SU-DHL-6 (cell line): ENCODE measurements at regions not wholly inside any gene's neighbourhood (a gene's known extent, or its start where the extent isn't known, plus 50 kb on each side); places are given as distances from the start of the nearest gene placed in this dataset.

ENCODE experiments used
- H2AFZ ChIP-seq: fragments of 200-600 bp; sonication (generic); 2 replicates; pipeline ENCODE4 v1.6.1; 2014; ENCODE audit warnings: low read depth, mild to moderate bottlenecking, moderate library complexity, mixed read lengths, antibody characterized with exemption, low read length; ENCODE audit not compliant: severe bottlenecking
- H3F3A ChIP-seq: fragments of 200-600 bp; shearing (Covaris generic); 2 replicates; pipeline ENCODE4 v1.6.0; 2016; ENCODE audit warnings: antibody characterized with exemption, mild to moderate bottlenecking; ENCODE audit not compliant: insufficient read depth
- H3K27ac ChIP-seq: fragments of 200-600 bp; sonication (generic); 2 replicates; pipeline ENCODE4 v1.5.1; 2016; ENCODE audit warnings: low read depth, mild to moderate bottlenecking, low read length, moderate library complexity, mixed read lengths
- H3K27me3 ChIP-seq: fragments of 200-600 bp; sonication (generic), shearing (Covaris generic); 2 replicates; pipeline ENCODE4 v1.6.0; 2014; ENCODE audit warnings: mild to moderate bottlenecking, low read length
- H3K36me3 ChIP-seq: fragments of 200-600 bp; sonication (generic); 2 replicates; pipeline ENCODE4 v1.6.1; 2014; ENCODE audit warnings: mild to moderate bottlenecking, low read length, mixed read lengths
- H3K4me2 ChIP-seq: fragments of 300-600, 200-600 bp; shearing (Covaris generic), sonication (generic); 2 replicates; pipeline ENCODE4 v1.6.0; 2014; ENCODE audit warnings: low read length, low read depth, mild to moderate bottlenecking; ENCODE audit not compliant: poor library complexity, severe bottlenecking
- H3K4me3 ChIP-seq: fragments of 200-600 bp; sonication (generic); 2 replicates; pipeline ENCODE4 v1.5.1; 2014; ENCODE audit warnings: antibody characterized with exemption, low read length, mild to moderate bottlenecking, mixed read lengths; ENCODE audit not compliant: insufficient read depth, poor library complexity, severe bottlenecking
- H3K79me2 ChIP-seq: fragments of 200-600 bp; sonication (generic); 2 replicates; pipeline ENCODE4 v1.6.1; 2014; ENCODE audit warnings: mild to moderate bottlenecking, low read length, moderate library complexity; ENCODE audit not compliant: insufficient read depth
- H3K9ac ChIP-seq: fragments of 200-600 bp; sonication (generic); 2 replicates; pipeline ENCODE4 v1.7.0; 2014; ENCODE audit warnings: mild to moderate bottlenecking, low read length
- H3K9me2 ChIP-seq: fragments of 200-600 bp; sonication (generic); replicated peaks from 2 replicates; pipeline ENCODE4 v1.6.1; 2014; ENCODE audit warnings: low read length; ENCODE audit not compliant: insufficient read depth
- H3K9me3 ChIP-seq: fragments of 200-600 bp; sonication (generic); 2 replicates; pipeline ENCODE4 v1.6.1; 2014; ENCODE audit warnings: low read length, mixed read lengths; ENCODE audit not compliant: insufficient read depth
- H4K20me1 ChIP-seq: fragments of 200-600 bp; sonication (generic); 2 replicates; pipeline ENCODE4 v1.6.1; 2014; ENCODE audit warnings: low read depth, mild to moderate bottlenecking, antibody characterized with exemption, low read length, moderate library complexity, mixed read lengths
- CTCF ChIP-seq: fragments of 200-600 bp; sonication (generic); IDR thresholded peaks from one replicate; pipeline ENCODE4 v1.5.1; 2017; ENCODE audit warnings: antibody characterized with exemption, mild to moderate bottlenecking, low read length, moderate library complexity; ENCODE audit not compliant: insufficient read depth, poor library complexity, severe bottlenecking
- EZH2phosphoT487 ChIP-seq: fragments of 200-600 bp; sonication (generic), shearing (Covaris generic); conservative IDR thresholded peaks from 2 replicates; pipeline ENCODE4 v1.6.1; 2018; ENCODE audit warnings: mild to moderate bottlenecking, antibody characterized with exemption, low read length, moderate library complexity, mixed read lengths

DNA sequence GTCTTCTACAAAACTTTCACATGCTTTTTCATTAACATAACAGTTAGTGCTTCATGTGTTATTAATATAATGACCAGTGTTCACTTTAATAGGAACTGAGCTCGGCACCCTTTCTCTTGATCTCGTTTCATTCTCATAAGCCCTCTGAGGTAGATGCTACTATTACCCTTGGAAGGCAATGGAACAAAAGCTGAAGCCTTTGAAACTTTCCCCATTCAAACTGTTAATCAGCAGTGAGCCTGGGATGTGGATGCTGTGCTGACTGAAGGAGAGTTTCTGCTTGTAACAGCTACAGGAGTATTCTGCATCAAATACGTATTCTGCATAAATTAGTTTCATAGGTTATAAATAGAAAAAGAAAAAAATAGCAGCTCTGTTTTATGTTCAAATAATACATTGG is 904.0 kb upstream of the CDH2 start:
- H3K9me3 ChIP-seq: no peaks in the 10 kb centered on the region
- no peak overlapping the region for H3K4me2 ChIP-seq
- H3F3A ChIP-seq: no peaks in the 10 kb centered on the region
- H3K9me2 ChIP-seq: no peaks in the 10 kb centered on the region
- no peak for TF ChIP-seq EZH2phosphoT487
- no peak for TF ChIP-seq CTCF
- H4K20me1 ChIP-seq: no peaks in the 10 kb centered on the region
- no peak overlapping the region for H2AFZ ChIP-seq
- H3K4me3 ChIP-seq: no peak overlapping the region
- no peak overlapping the region for H3K27ac ChIP-seq
- no peak overlapping the region for H3K9ac ChIP-seq
- no peaks in the 10 kb centered on the region for H3K36me3 ChIP-seq
- H3K27me3 ChIP-seq: no peaks in the 10 kb centered on the region
- H3K79me2 ChIP-seq: no peaks in the 10 kb centered on the region

- H3F3A ChIP-seq: no peaks in the 10 kb centered on the region
- H4K20me1 ChIP-seq: no peaks in the 10 kb centered on the region
- no peaks in the 10 kb centered on the region for H3K79me2 ChIP-seq
- TF ChIP-seq EZH2phosphoT487 (no peak), CTCF (no peak)
- H3K4me3 ChIP-seq: no peak overlapping the region
- no peaks in the 10 kb centered on the region for H3K9me3 ChIP-seq
- H3K27ac ChIP-seq: no peak overlapping the region
- H2AFZ ChIP-seq: no peak overlapping the region
- H3K27me3 ChIP-seq: no peaks in the 10 kb centered on the region
- no peaks in the 10 kb centered on the region for H3K9me2 ChIP-seq
- no peak overlapping the region for H3K9ac ChIP-seq
- no peaks in the 10 kb centered on the region for H3K36me3 ChIP-seq
- H3K4me2 ChIP-seq: no peak overlapping the region
These were observed 901.3 kb upstream of the CDH2 start for GRCh38 chr18:29078273-29078672.

DNA sequence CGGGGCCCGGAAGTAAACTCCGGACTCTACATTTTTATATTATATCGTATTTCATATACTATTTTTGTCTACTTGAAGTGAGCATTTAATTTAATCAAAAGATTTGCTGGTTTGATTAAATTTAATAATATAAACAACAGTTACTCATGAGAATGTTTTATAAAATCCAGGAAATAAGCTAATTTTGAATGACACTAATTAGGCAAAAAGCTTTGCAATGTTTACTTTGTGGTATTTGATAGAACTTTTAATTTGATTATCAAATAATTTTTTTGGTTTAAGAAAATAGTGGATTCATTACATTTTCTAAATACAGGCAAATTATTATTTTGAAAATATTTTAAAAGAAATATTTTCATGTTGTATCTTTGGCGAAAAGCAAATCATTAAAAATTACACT is 900.4 kb upstream of the CDH2 start:
- H3K4me3 ChIP-seq: no peak overlapping the region
- no peaks in the 10 kb centered on the region for H3K36me3 ChIP-seq
- H3K27ac ChIP-seq: no peak overlapping the region

More for the DNA sequence above, 900.4 kb upstream of the CDH2 start:
- Histone ChIP-seq H3K9ac (no peak overlapping the region), H3K4me2 (no peak overlapping the region), H3K9me3 (no peaks in the 10 kb centered on the region), H3K79me2 (no peaks in the 10 kb centered on the region), H3K27me3 (no peaks in the 10 kb centered on the region), H2AFZ (no peak overlapping the region), H4K20me1 (no peaks in the 10 kb centered on the region), H3F3A (no peaks in the 10 kb centered on the region), H3K9me2 (no peaks in the 10 kb centered on the region)
- TF ChIP-seq EZH2phosphoT487 (no peak), CTCF (no peak)
